Skeletal muscle satellite cell (primary cell): ENCODE measurements at regions not wholly inside any gene's neighbourhood (a gene's known extent, or its start where the extent isn't known, plus 50 kb on each side); places are given as distances from the start of the nearest gene placed in this dataset.
"Not testable (repeated sequence)": the region's sequence is repeated elsewhere in the genome, so short reads cannot be mapped to it uniquely, and the experiment has no call there.

Experiments used
- H3K27me3 ChIP-seq: 2 replicates; pipeline ENCODE4 v1.7.0; 2013; ENCODE audit warnings: low read length; ENCODE audit not compliant: control insufficient read depth, insufficient read depth
- H3K36me3 ChIP-seq: 2 replicates; pipeline ENCODE4 v1.7.0; 2013; ENCODE audit warnings: mild to moderate bottlenecking, control low read depth, low read length; ENCODE audit not compliant: insufficient read depth
- H3K4me1 ChIP-seq: 2 replicates; pipeline ENCODE4 v1.7.0; 2013; ENCODE audit warnings: low read length; ENCODE audit not compliant: control insufficient read depth, insufficient read depth
- H3K4me2 ChIP-seq: 2 replicates; pipeline ENCODE4 v1.7.0; 2013; ENCODE audit warnings: mild to moderate bottlenecking, low read length
- H3K4me3 ChIP-seq: 2 replicates; pipeline ENCODE4 v1.7.0; 2013; ENCODE audit warnings: low read length
- H3K9ac ChIP-seq: 2 replicates; pipeline ENCODE4 v1.7.0; 2013; ENCODE audit warnings: mild to moderate bottlenecking, low read depth, low read length, moderate library complexity
- H3K9me3 ChIP-seq: replicated peaks from 2 replicates; pipeline ENCODE4 v1.7.0; 2013; ENCODE audit warnings: mild to moderate bottlenecking, control low read depth, low read length

DNA sequence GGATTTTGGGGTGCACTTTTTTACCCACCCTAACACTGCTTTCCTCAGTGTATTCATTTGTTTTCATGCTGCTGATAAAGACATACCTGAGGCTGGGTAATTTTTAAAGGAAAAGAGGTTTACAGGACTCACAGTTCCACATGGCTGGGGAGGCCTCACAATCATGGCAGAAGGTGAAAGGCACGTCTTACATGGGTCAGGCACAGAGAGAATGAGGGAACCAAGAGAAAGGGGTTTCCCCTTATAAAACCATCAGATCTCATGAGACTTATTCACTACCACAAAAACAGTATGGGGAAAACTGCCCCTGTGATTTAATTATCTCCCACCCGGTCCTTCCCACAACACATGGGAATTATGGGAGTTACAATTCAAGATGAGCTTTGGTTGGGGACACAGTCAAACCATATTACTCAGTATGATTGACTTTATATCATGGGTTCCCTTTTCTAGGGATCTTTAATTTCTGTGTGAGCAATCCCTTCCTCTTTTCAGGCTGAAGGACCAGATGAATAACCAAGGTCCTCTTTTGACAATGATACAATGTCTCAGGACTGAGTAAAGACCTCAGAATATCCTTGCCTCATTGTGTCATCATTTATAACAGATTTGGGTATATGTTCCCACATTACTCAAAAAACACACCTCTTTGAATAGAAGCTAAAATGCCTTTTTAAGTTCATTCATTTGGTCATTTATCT, 100.1 kb upstream of the TRIB2 start:
- no peaks in the 10 kb centered on the region for H3K9me3 ChIP-seq
- no peaks in the 10 kb centered on the region for H3K36me3 ChIP-seq
- H3K27me3 ChIP-seq, result no peaks in the 10 kb centered on the region
- peaks cover 11% of the 10 kb centered on the region for H3K4me1 ChIP-seq
- no peak overlapping the region for H3K4me3 ChIP-seq
- no peak overlapping the region for H3K9ac ChIP-seq
- H3K4me2 ChIP-seq, result no peak overlapping the region

DNA sequence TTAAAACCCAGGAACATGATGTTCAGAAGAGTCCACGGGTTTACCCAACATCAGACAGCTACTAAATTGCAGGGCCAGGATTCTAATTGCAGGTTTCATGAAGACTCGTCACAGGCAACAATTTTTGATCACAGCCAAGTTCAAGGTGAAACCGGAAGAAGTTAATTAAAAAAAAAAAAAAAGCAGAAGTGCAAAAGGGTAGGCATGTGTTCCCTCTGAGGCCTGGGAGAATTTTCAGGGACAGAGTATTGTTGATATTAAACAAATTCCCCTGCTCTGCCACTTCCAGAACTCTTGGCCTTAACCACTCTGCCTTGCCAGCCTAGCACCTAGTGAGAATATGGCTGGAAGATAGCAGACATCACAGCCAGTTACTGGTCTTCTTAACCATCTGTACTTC, 99.4 kb upstream of the TRIB2 start:
- no peaks in the 10 kb centered on the region for H3K36me3 ChIP-seq
- peaks cover 11% of the 10 kb centered on the region for H3K4me1 ChIP-seq
- H3K4me3 ChIP-seq, result no peak overlapping the region

DNA sequence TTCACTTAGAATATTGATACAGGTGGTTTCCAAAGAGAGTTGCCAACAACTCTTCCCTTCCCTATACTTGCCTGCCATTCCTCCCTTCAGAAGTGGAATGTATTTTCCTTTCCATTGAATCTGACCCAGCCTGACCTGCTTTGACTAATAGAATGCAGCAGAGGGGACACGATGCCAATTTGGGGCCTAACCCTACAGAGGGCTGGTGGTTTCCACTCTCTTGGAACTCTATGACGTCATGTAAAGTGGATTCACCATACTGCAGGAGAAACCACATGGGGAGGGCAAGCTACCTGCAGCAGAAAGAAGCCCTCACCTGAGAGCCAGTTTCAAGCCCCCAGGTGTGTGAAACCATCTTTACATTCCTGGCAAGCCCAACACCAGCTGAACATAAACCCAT, 98.9 kb upstream of the TRIB2 start:
- H3K9ac ChIP-seq, result no peak overlapping the region
- no peak overlapping the region for H3K4me2 ChIP-seq
- H3K27me3 ChIP-seq, result no peaks in the 10 kb centered on the region
- H3K9me3 ChIP-seq, result no peaks in the 10 kb centered on the region
- peaks cover 11% of the 10 kb centered on the region for H3K4me1 ChIP-seq
- H3K4me3 ChIP-seq, result no peak overlapping the region
- H3K36me3 ChIP-seq, result no peaks in the 10 kb centered on the region

More for the DNA sequence above, 99.4 kb upstream of the TRIB2 start:
- Histone ChIP-seq H3K9me3 (no peaks in the 10 kb centered on the region), H3K9ac (no peak overlapping the region), H3K4me2 (no peak overlapping the region), H3K27me3 (no peaks in the 10 kb centered on the region)

DNA sequence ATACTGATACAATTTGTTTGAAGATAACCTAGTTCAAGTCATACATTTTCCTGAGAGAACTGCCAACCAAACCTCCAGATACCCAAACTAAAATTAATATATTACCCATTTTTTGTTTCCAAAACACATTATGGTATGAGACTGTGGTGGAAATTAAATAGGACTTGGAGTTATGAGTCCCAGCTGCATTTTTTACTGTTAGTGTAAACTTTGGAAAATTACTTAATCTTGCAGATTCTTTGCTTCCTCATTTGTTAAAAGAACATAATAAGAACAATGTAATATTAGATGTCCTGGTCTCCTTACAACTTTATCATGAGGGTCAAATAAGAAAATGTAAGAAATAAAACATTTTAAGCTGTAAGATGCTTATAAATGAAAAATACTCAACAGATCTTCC, 98.2 kb upstream of the TRIB2 start:
- H3K4me1 ChIP-seq, result peaks cover 11% of the 10 kb centered on the region
- H3K4me3 ChIP-seq, result no peak overlapping the region
- no peaks in the 10 kb centered on the region for H3K36me3 ChIP-seq
- H3K27me3 ChIP-seq, result no peaks in the 10 kb centered on the region
- no peak overlapping the region for H3K9ac ChIP-seq
- no peaks in the 10 kb centered on the region for H3K9me3 ChIP-seq
- H3K4me2 ChIP-seq, result no peak overlapping the region

DNA sequence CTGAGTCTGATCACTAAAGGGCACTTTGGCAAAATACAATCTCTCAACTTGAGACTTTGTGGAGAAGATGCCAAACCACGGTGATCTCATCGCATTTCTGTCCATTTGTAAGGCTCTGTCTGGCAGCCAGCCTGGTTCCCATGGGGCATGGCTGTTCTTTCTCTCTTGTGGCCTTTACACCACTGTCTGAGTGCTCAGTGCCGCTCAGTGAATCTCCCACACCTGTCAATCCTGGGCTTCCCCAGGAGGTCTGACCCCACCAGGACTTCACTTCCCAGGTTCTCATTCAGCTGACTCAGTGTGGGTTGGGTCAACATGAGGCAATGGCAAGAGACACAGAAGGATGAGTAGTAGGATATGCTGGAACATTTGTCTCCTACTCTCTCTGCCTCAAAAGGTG, 96.8 kb upstream of the TRIB2 start:
- no peaks in the 10 kb centered on the region for H3K9me3 ChIP-seq
- peaks cover 11% of the 10 kb centered on the region for H3K4me1 ChIP-seq
- H3K4me2 ChIP-seq, result no peak overlapping the region
- no peaks in the 10 kb centered on the region for H3K27me3 ChIP-seq
- no peak overlapping the region for H3K9ac ChIP-seq
- no peak overlapping the region for H3K4me3 ChIP-seq
- no peaks in the 10 kb centered on the region for H3K36me3 ChIP-seq

DNA sequence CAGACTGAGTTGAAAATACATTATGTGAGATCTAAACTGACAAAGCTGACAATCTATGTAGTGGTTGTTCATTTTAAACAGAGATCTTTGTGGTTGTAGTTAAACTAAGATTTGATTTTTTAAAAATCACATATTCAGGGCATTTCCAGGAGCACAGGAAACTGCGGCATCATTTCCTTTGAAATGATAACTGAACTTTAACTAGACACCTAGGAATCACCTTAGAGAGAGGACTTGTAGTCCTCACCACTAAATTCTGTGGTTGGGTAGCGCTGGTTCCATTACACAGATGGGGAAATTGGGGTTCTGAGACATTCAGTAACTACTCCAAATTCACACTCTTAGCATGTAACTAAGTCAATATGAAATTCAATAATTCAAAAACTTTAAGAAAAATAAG, 96.0 kb upstream of the TRIB2 start:
- Histone ChIP-seq H3K4me1 (peaks cover 11% of the 10 kb centered on the region), H3K4me3 (no peak overlapping the region), H3K36me3 (no peaks in the 10 kb centered on the region), H3K9ac (no peak overlapping the region), H3K4me2 (no peak overlapping the region), H3K9me3 (no peaks in the 10 kb centered on the region), H3K27me3 (no peaks in the 10 kb centered on the region)

DNA sequence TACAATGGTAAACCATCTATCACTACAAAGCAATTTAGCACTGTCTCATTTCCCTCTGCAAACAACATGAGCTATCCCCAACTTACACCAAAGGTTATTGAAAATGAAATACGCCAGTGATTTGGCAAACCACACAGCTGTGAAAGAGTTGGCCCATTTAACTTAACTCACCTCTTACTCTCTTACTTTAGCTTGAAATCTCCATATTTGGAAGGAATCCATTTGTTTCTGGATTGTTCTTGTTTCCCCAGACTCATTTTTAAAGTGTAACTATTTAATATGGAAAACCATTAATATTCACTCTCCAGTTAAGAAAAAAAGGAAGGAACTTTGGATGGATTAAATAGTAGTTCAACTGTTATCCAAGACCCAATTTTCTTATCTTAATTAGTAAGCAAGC, 93.7 kb upstream of the TRIB2 start:
- peaks cover 11% of the 10 kb centered on the region for H3K4me1 ChIP-seq
- H3K9me3 ChIP-seq, result no peaks in the 10 kb centered on the region
- no peaks in the 10 kb centered on the region for H3K36me3 ChIP-seq
- no peak overlapping the region for H3K4me3 ChIP-seq
- no peak overlapping the region for H3K9ac ChIP-seq
- H3K27me3 ChIP-seq, result no peaks in the 10 kb centered on the region
- H3K4me2 ChIP-seq, result no peak overlapping the region

DNA sequence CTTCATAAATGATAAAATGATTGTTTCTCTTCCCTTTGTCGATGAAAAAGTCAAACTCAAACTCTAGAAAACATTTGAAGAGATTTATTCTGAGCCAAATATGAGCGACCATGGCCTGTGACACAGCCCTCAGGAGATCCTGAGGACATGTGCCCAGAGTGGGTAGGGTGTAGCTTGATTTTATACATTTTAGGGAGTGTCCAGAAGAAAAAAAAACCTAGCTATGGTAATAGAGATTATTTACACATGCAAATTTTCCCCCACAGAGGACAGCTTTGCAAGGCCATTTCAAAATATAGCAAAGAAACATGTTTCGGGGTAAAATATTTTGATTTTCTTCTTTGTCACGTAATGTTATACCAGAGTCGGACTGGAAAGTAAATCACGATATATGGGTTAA, 92.4 kb upstream of the TRIB2 start:
- Histone ChIP-seq H3K9ac (no peak overlapping the region), H3K9me3 (no peaks in the 10 kb centered on the region), H3K4me2 (no peak overlapping the region), H3K27me3 (no peaks in the 10 kb centered on the region), H3K4me3 (no peak overlapping the region), H3K36me3 (no peaks in the 10 kb centered on the region), H3K4me1 (peaks cover 11% of the 10 kb centered on the region)

DNA sequence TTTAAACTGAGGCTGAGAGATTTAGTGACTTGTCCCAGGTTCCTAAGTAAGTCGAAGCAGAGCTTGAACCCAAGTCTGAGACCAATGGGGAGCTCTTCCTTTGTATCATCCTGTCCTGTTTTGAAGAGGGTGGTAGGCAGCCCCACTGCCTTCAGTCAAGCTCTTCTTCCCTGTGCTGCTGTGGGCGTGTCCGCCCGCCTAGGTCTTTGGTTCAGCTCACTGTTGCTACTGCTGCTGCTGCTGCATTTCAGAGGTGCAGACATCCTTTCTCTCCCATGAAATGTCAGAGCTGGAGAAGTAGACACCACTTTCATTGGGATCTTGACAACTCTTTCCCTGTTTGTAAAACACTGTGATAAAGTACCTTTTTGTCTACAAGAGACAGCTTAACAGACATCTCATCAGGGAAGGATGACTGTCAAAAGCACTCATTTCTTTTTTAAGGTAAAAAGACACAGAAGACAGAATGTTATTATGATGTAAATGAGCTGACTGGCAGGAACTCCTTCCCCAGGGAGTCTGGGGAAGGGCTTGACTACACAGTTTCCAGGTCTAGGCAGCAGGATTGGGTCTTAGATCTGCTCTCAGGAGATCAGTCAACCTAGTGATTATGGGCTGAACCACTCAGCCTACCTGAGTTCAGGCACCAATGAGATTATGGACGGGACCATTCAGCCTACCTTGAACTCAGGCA, 91.7 kb upstream of the TRIB2 start:
- no peak overlapping the region for H3K4me2 ChIP-seq
- no peaks in the 10 kb centered on the region for H3K9me3 ChIP-seq
- no peaks in the 10 kb centered on the region for H3K27me3 ChIP-seq
- H3K4me1 ChIP-seq, result peaks cover 5% of the 10 kb centered on the region
- H3K9ac ChIP-seq, result no peak overlapping the region
- H3K36me3 ChIP-seq, result no peaks in the 10 kb centered on the region
- H3K4me3 ChIP-seq, result no peak overlapping the region

DNA sequence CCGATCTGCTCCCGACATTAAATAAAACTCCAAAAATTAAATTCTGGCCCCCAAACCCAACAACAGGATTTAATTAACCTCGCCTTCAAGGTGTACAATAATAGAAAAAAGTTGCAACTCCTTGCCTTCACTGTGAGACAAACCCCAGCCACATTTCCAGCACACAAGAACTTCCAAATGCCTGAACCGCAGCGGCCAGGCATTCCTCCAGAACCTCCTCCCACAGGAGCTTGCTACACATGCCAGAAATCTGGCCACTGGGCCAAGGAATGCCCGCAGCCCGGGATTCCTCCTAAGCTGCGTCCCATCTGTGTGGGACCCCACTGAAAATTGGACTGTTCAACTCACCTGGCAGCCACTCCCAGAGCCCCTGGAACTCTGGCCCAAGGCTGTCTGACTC, 88.2 kb upstream of the TRIB2 start:
- H3K27me3 ChIP-seq, H3K4me2 ChIP-seq: not testable (repeated sequence)

DNA sequence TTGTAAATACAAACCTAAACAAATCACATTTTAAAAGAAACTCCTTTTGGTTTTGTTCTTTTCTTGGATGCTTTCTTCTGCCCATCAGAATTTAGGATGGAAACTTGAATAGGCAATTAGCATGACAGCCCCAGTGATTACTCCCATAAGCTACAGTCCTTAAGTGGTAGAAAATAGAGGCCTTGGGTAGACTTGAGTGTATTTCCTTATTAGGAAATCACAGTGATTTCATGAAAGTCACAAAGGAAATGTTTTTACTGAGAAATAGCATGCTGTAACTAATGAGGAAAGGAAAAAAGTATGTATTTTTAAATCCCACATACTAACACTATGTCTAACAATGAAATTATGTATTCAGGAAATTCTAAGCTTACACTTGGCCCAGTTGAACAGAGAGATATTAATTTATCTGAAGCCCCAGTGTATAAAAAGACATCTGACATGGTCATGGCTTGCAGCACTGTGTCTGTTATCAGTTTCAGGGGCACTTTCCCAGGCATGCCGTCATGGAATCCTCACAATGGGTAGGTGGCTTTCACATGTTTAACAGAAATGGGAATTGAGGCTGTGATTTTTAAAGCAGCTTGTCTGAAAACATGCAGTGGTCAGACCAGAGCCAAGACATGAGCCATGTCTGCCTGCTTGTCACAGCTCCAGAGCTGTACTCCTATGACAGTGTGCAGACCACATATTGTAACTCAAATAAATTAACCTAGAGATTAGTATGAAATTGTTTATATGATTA, 79.7 kb upstream of the TRIB2 start:
- Histone ChIP-seq H3K9me3 (no peaks in the 10 kb centered on the region), H3K36me3 (no peaks in the 10 kb centered on the region), H3K4me3 (no peak overlapping the region), H3K4me2 (no peak overlapping the region), H3K27me3 (peaks cover 3% of the 10 kb centered on the region), H3K4me1 (no peaks in the 10 kb centered on the region), H3K9ac (no peak overlapping the region)

More for the DNA sequence above, 88.2 kb upstream of the TRIB2 start:
- H3K9me3 ChIP-seq, H3K4me1 ChIP-seq, H3K4me3 ChIP-seq, H3K36me3 ChIP-seq, H3K9ac ChIP-seq: not testable (repeated sequence)
